Liver (tissue), 8 donors: ENCODE measurements at regions not wholly inside any gene's neighbourhood (a gene's known extent, or its start where the extent isn't known, plus 50 kb on each side); places are given as distances from the start of the nearest gene placed in this dataset.

ENCODE experiments used
- DNase-seq: peaks from one replicate; pipeline ENCODE4 v3.0.0-alpha.2; 2017; ENCODE audit warnings: low spot score
- H3K27ac ChIP-seq, 2 donors: one replicate each; pipeline ENCODE4 v1.7.0; 2013; ENCODE audit warnings: inconsistent platforms in 2 of 2, low read length in 2 of 2, control low read depth in 1 of 2, low read depth in 1 of 2, mild to moderate bottlenecking in 1 of 2
- H3K27me3 ChIP-seq, 4 donors: one replicate each; pipeline versions ENCODE4 v1.6.1 to v1.7.0; 2013; ENCODE audit warnings: low read length in 3 of 4, inconsistent platforms in 1 of 4, mild to moderate bottlenecking in 1 of 4, moderate library complexity in 1 of 4; ENCODE audit not compliant: control insufficient read depth in 4 of 4, insufficient read depth in 4 of 4
- H3K36me3 ChIP-seq, 4 donors: one replicate each; pipeline versions ENCODE4 v1.6.1 to v1.7.0; 2013; ENCODE audit warnings: low read length in 3 of 4, mild to moderate bottlenecking in 3 of 4, low read depth in 1 of 4, moderate library complexity in 1 of 4; ENCODE audit not compliant: control insufficient read depth in 4 of 4, insufficient read depth in 3 of 4
- H3K4me1 ChIP-seq, 4 donors: one replicate each; pipeline versions ENCODE4 v1.6.1 to v1.7.0; 2013; ENCODE audit warnings: low read length in 3 of 4, mild to moderate bottlenecking in 3 of 4, moderate library complexity in 1 of 4; ENCODE audit not compliant: control insufficient read depth in 4 of 4, insufficient read depth in 4 of 4
- H3K4me3 ChIP-seq, 3 donors: one replicate each; pipeline versions ENCODE4 v1.6.1 to v1.7.0; 2013; ENCODE audit warnings: low read length in 3 of 3, control low read depth in 1 of 3, low read depth in 1 of 3, mild to moderate bottlenecking in 1 of 3
- H3K9ac ChIP-seq, 2 donors: one replicate each; pipeline ENCODE4 v1.7.0; 2013; ENCODE audit warnings: low read length in 2 of 2, mild to moderate bottlenecking in 2 of 2, moderate library complexity in 2 of 2, control low read depth in 1 of 2, low read depth in 1 of 2
- H3K9me3 ChIP-seq, 4 donors: one replicate each; pipeline versions ENCODE4 v1.6.1 to v1.7.0; 2013; ENCODE audit warnings: low read length in 3 of 4; ENCODE audit not compliant: control insufficient read depth in 4 of 4
- EGR1 ChIP-seq, 2 donors: IDR thresholded peaks; 2 replicates each; pipeline ENCODE4 v1.6.1; 2016 to 2018; ENCODE audit warnings: antibody characterized with exemption in 2 of 2, low read depth in 2 of 2
- GABPA ChIP-seq, 2 donors: IDR thresholded peaks in 1 of 2; conservative IDR thresholded peaks in 1 of 2; 2 replicates each; pipeline ENCODE4 v1.6.1; 2016; ENCODE audit warnings: antibody characterized with exemption in 2 of 2, mild to moderate bottlenecking in 1 of 2, moderate library complexity in 1 of 2
- HNF4A ChIP-seq, 2 donors: conservative IDR thresholded peaks; 2 replicates each; pipeline ENCODE4 v1.6.1; 2016; ENCODE audit warnings: antibody characterized with exemption in 2 of 2, mild to moderate bottlenecking in 2 of 2
- HNF4G ChIP-seq: IDR thresholded peaks from 2 replicates; pipeline ENCODE4 v1.6.1; 2016; ENCODE audit warnings: antibody characterized with exemption
- NR2F2 ChIP-seq: IDR thresholded peaks from 2 replicates; pipeline ENCODE4 v1.6.1; 2016; ENCODE audit warnings: antibody characterized with exemption
- RAD21 ChIP-seq, 2 donors: IDR thresholded peaks; 2 replicates each; pipeline ENCODE4 v1.6.1; 2016; ENCODE audit warnings: antibody characterized with exemption in 2 of 2, mild to moderate bottlenecking in 2 of 2
- RXRA ChIP-seq, 2 donors: IDR thresholded peaks; 2 replicates each; pipeline ENCODE4 v1.6.1; 2017 to 2018; ENCODE audit warnings: antibody characterized with exemption in 2 of 2, mild to moderate bottlenecking in 1 of 2
- SP1 ChIP-seq: IDR thresholded peaks from 2 replicates; pipeline ENCODE4 v1.6.1; 2018; ENCODE audit warnings: antibody characterized with exemption, mild to moderate bottlenecking
- TAF1 ChIP-seq: conservative IDR thresholded peaks from 2 replicates; pipeline ENCODE4 v1.6.1; 2016; ENCODE audit warnings: antibody characterized with exemption, mild to moderate bottlenecking
- YY1 ChIP-seq: IDR thresholded peaks from 2 replicates; pipeline ENCODE4 v1.6.1; 2016; ENCODE audit warnings: antibody characterized with exemption, mild to moderate bottlenecking
- WGBS: extraction: QIAGEN DNeasy Blood & Tissue Kit; methylation state at CpG from one replicate; pipeline ENCODE4 v1.1.7; 2013; 5-methylcytosine and 5-hydroxymethylcytosine counted together
- TF ChIP-seq, protein P1 (sequence below): IDR thresholded peaks from 2 replicates; pipeline ENCODE4 v1.6.1; 2016; ENCODE audit warnings: antibody characterized with exemption
- TF ChIP-seq, protein P2 (sequence below): IDR thresholded peaks from 2 replicates; pipeline ENCODE4 v1.6.1; 2016; ENCODE audit warnings: antibody characterized with exemption
- TF ChIP-seq, protein P3 (sequence below): fragments of 150-350 bp; IDR thresholded peaks from 2 replicates; pipeline ENCODE4 v1.5.1; 2017; ENCODE audit warnings: improper control_type of control experiment, low read depth, low read length; ENCODE audit not compliant: missing input control
- TF ChIP-seq, protein P4 (sequence below): IDR thresholded peaks from 2 replicates; pipeline ENCODE4 v1.6.1; 2016; ENCODE audit warnings: antibody characterized with exemption, mild to moderate bottlenecking
- donor health status: healthy.
- donor health status: healthy.
- donor health status: healthy.
- donor health status: healthy.
- donor health status: healthy.

DNA sequence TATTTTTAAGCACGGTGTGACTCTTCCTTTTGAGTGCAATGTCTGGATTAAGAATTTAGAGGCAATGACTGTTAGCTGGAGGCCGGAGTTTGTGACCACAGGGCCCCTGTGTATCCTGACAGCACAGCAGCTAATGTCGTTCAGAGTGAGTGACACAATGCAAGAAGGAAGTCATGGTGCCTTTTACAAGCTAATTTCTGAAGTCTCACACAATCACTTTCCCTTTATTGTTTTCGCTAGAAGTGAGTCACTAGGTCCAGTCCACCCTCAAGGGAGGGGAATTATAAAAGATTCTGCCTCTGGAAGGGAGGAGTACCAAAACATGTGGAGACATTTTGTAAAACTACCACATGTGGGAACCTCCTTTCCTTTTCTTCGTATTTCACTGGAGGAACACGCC is 185.5 kb upstream of the FGF10 start:
- 63% methylated on average over 6 of the region's 6 CpGs for WGBS
- Histone ChIP-seq H3K9me3 (no peaks in the 10 kb centered on the region), H3K4me3 (no peak overlapping the region), H3K27me3 (no peaks in the 10 kb centered on the region), H3K4me1 (no peaks in the 10 kb centered on the region), H3K9ac (no peak overlapping the region), H3K27ac (no peak overlapping the region), H3K36me3 (no peaks in the 10 kb centered on the region)
- TF ChIP-seq HNF4A (conservative IDR thresholded peaks at IDR 0.05) (no peak), NR2F2 (no peak), RXRA (IDR thresholded peaks at IDR 0.05) (no peak), YY1 (no peak), HNF4G (no peak), EGR1 (IDR thresholded peaks at IDR 0.05; ENCODE audit: low read depth in 2 of 2) (no peak), GABPA (IDR thresholded peaks at IDR 0.05 in 1 of 2, conservative IDR thresholded peaks at IDR 0.05 in 1 of 2) (no peak)
- TF ChIP-seq, protein P1, sequence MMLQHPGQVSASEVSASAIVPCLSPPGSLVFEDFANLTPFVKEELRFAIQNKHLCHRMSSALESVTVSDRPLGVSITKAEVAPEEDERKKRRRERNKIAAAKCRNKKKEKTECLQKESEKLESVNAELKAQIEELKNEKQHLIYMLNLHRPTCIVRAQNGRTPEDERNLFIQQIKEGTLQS: no peak
- TF ChIP-seq, protein P2, sequence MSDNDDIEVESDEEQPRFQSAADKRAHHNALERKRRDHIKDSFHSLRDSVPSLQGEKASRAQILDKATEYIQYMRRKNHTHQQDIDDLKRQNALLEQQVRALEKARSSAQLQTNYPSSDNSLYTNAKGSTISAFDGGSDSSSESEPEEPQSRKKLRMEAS: no peak
- DNase-seq: no peak

DNA sequence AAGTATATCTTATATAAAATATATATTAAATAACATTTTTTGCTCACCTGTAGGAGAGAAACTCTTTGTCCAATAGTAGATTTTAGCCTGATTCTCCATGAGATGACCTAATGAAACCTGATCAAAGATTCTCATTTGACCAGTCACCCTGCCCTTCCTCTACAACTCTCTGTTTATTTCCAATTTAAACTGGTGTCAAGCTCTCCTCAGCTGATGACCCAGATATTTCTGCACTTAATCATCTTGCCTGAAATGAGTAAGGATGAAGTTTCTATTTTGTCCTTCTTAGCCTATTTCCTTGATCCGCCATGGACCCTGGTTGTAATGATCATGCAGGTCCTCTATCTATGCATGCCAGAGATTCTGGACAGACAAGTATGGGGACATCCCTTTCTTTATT is 179.3 kb upstream of the FGF10 start:
- WGBS: 92% methylated on average over 1 of the region's 1 CpG
- Histone ChIP-seq H3K4me1 (no peaks in the 10 kb centered on the region), H3K4me3 (no peak overlapping the region), H3K27ac (no peak overlapping the region), H3K36me3 (no peaks in the 10 kb centered on the region), H3K9ac (no peak overlapping the region), H3K27me3 (peaks cover 0 to 2% (median 0%) of the 10 kb centered on the region in 4 donors), H3K9me3 (no peaks in the 10 kb centered on the region)
- TF ChIP-seq, protein P3, sequence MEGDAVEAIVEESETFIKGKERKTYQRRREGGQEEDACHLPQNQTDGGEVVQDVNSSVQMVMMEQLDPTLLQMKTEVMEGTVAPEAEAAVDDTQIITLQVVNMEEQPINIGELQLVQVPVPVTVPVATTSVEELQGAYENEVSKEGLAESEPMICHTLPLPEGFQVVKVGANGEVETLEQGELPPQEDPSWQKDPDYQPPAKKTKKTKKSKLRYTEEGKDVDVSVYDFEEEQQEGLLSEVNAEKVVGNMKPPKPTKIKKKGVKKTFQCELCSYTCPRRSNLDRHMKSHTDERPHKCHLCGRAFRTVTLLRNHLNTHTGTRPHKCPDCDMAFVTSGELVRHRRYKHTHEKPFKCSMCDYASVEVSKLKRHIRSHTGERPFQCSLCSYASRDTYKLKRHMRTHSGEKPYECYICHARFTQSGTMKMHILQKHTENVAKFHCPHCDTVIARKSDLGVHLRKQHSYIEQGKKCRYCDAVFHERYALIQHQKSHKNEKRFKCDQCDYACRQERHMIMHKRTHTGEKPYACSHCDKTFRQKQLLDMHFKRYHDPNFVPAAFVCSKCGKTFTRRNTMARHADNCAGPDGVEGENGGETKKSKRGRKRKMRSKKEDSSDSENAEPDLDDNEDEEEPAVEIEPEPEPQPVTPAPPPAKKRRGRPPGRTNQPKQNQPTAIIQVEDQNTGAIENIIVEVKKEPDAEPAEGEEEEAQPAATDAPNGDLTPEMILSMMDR: no peak
- TF ChIP-seq SP1 (no peak), RAD21 (IDR thresholded peaks at IDR 0.05) (no peak), TAF1 (no peak), GABPA (IDR thresholded peaks at IDR 0.05 in 1 of 2, conservative IDR thresholded peaks at IDR 0.05 in 1 of 2) (no peak), EGR1 (IDR thresholded peaks at IDR 0.05; ENCODE audit: low read depth in 2 of 2) (no peak), RXRA (IDR thresholded peaks at IDR 0.05) (no peak)
- TF ChIP-seq, protein P4, sequence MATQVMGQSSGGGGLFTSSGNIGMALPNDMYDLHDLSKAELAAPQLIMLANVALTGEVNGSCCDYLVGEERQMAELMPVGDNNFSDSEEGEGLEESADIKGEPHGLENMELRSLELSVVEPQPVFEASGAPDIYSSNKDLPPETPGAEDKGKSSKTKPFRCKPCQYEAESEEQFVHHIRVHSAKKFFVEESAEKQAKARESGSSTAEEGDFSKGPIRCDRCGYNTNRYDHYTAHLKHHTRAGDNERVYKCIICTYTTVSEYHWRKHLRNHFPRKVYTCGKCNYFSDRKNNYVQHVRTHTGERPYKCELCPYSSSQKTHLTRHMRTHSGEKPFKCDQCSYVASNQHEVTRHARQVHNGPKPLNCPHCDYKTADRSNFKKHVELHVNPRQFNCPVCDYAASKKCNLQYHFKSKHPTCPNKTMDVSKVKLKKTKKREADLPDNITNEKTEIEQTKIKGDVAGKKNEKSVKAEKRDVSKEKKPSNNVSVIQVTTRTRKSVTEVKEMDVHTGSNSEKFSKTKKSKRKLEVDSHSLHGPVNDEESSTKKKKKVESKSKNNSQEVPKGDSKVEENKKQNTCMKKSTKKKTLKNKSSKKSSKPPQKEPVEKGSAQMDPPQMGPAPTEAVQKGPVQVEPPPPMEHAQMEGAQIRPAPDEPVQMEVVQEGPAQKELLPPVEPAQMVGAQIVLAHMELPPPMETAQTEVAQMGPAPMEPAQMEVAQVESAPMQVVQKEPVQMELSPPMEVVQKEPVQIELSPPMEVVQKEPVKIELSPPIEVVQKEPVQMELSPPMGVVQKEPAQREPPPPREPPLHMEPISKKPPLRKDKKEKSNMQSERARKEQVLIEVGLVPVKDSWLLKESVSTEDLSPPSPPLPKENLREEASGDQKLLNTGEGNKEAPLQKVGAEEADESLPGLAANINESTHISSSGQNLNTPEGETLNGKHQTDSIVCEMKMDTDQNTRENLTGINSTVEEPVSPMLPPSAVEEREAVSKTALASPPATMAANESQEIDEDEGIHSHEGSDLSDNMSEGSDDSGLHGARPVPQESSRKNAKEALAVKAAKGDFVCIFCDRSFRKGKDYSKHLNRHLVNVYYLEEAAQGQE: no peak
- DNase-seq: no peak
